B cell (primary cell): ENCODE measurements at regions not wholly inside any gene's neighbourhood (a gene's known extent, or its start where the extent isn't known, plus 50 kb on each side); places are given as distances from the start of the nearest gene placed in this dataset.

Experiments
- ATAC-seq: fragments of 200-7000 bp; cut with Tn5 transposase; one replicate; pipeline ENCODE4 v1.10.0; 2021; ENCODE audit warnings: low read depth, mild to moderate bottlenecking, moderate number of reproducible peaks, moderate library complexity
- CTCF ChIA-PET: fragments of 350-600 bp; sonication (Branson Sonifier 250); formaldehyde crosslinking; loops from one replicate; lab custom pipeline; 2021; ENCODE audit warnings: antibody characterized with exemption, inconsistent platforms; lab: Charles Lee
- POLR2A ChIA-PET: fragments of 350-600 bp; sonication (Branson Sonifier 250); formaldehyde crosslinking; loops from one replicate; lab custom pipeline; 2021; ENCODE audit warnings: antibody characterized with exemption; lab: Charles Lee
- DNase-seq: peaks from one replicate; pipeline ENCODE4 v3.0.0; 2013
- H2AFZ ChIP-seq: 2 replicates; pipeline ENCODE4 v1.6.1; 2012; ENCODE audit warnings: mild to moderate bottlenecking, low read depth, low read length; ENCODE audit not compliant: insufficient read depth, poor library complexity, severe bottlenecking
- H3K27ac ChIP-seq, 2 donors: 1 replicate in 1 of 2; 2 replicates in 1 of 2; pipeline ENCODE4 v1.5.1; 2012 to 2013; ENCODE audit warnings: low read length in 2 of 2, mild to moderate bottlenecking in 2 of 2, moderate library complexity in 1 of 2
- H3K27me3 ChIP-seq, 4 experiments: fragments of 200-600 bp in 1 of 4; sonication (generic) in 1 of 4; replicated peaks in 1 of 4; 1 replicate in 2 of 4; 2 replicates in 2 of 4; pipeline versions ENCODE4 v1.6.1 to v1.7.0; 2013 to 2016; ENCODE audit warnings: low read length in 3 of 4, mild to moderate bottlenecking in 2 of 4, mixed read lengths in 1 of 4, moderate library complexity in 1 of 4; ENCODE audit not compliant: insufficient read depth in 4 of 4, control insufficient read depth in 3 of 4; ENCODE audit errors: control extremely low read depth in 1 of 4
- H3K36me3 ChIP-seq, 2 experiments: replicated peaks in 1 of 2; 1 replicate in 1 of 2; 2 replicates in 1 of 2; pipeline versions ENCODE4 v1.6.1 to v1.7.1; 2013; ENCODE audit warnings: low read length in 1 of 2; ENCODE audit not compliant: insufficient read depth in 2 of 2, control insufficient read depth in 1 of 2; ENCODE audit errors: control extremely low read depth in 1 of 2, extremely low read depth in 1 of 2
- H3K4me1 ChIP-seq, 2 donors: fragments of 200-600 bp in 1 of 2; sonication (generic) in 1 of 2; 1 replicate in 1 of 2; 2 replicates in 1 of 2; pipeline versions ENCODE4 v1.5.1 to v1.6.1; 2013 to 2017; ENCODE audit warnings: low read length in 2 of 2; ENCODE audit not compliant: control insufficient read depth in 2 of 2, insufficient read depth in 2 of 2
- H3K4me2 ChIP-seq: replicated peaks from 2 replicates; pipeline ENCODE3; 2012; ENCODE audit warnings: mild to moderate bottlenecking, low read depth, low read length; ENCODE audit not compliant: poor library complexity, severe bottlenecking
- H3K4me3 ChIP-seq, 5 experiments: fragments of 200-600 bp in 1 of 5; sonication (generic) in 1 of 5; 1 replicate in 3 of 5; 2 replicates in 2 of 5; pipeline versions ENCODE4 v1.5.1 to v1.7.0; 2011 to 2016; ENCODE audit warnings: low read length in 4 of 5, mild to moderate bottlenecking in 4 of 5, low read depth in 2 of 5, control low read depth in 1 of 5, moderate library complexity in 1 of 5; ENCODE audit not compliant: insufficient read depth in 1 of 5; ENCODE audit errors: control extremely low read depth in 1 of 5, extremely low read depth in 1 of 5
- H3K79me2 ChIP-seq: fragments of 200-600 bp; sonication (generic); one replicate; pipeline ENCODE4 v1.6.0; 2016; ENCODE audit warnings: low read length; ENCODE audit not compliant: control insufficient read depth, insufficient read depth
- H3K9ac ChIP-seq: fragments of 200-600 bp; sonication (generic); 2 replicates; pipeline ENCODE4 v1.6.1; 2017; ENCODE audit warnings: mild to moderate bottlenecking, low read length, moderate library complexity
- H3K9me3 ChIP-seq, 3 donors: one replicate each; pipeline versions ENCODE4 v1.6.1 to v1.7.1; 2013; ENCODE audit warnings: low read length in 2 of 3; ENCODE audit not compliant: control insufficient read depth in 2 of 3, insufficient read depth in 1 of 3; ENCODE audit errors: control extremely low read depth in 1 of 3
- H4K20me1 ChIP-seq: 2 replicates; pipeline ENCODE4 v1.6.0; 2012; ENCODE audit warnings: mild to moderate bottlenecking, low read length; ENCODE audit not compliant: insufficient read depth, control insufficient read depth, poor library complexity, severe bottlenecking
- H3K27ac Mint-ChIP-seq: one replicate; pipeline ENCODE4 v1.8.0; 2021; ENCODE audit warnings: mixed read lengths
- H3K27me3 Mint-ChIP-seq: one replicate; pipeline ENCODE4 v1.8.0; 2021; ENCODE audit warnings: mixed read lengths
- H3K4me1 Mint-ChIP-seq: one replicate; pipeline ENCODE4 v1.8.0; 2021; ENCODE audit warnings: mixed read lengths
- H3K4me3 Mint-ChIP-seq: one replicate; pipeline ENCODE4 v1.8.0; 2021; ENCODE audit warnings: mixed read lengths
- H3K9me3 Mint-ChIP-seq: one replicate; pipeline ENCODE4 v1.8.0; 2022; ENCODE audit warnings: mixed read lengths; ENCODE audit not compliant: insufficient read depth
- EZH2 ChIP-seq: IDR thresholded peaks from 2 replicates; pipeline ENCODE4 v1.6.1; 2012; ENCODE audit warnings: borderline replicate concordance, low read depth, mild to moderate bottlenecking, moderate library complexity, low read length; ENCODE audit not compliant: insufficient read depth, poor library complexity, severe bottlenecking
- WGBS: methylation state at CpG from one replicate; pipeline ENCODE4 v1.1.5; 2013; ENCODE audit warnings: missing lambda C conversion rate; ENCODE audit not compliant: insufficient coverage; 5-methylcytosine and 5-hydroxymethylcytosine counted together
- intact Hi-C: fragments of 100-400 bp; cut with micrococcal nuclease; formaldehyde crosslinking; loops from one replicate; pipeline ENCODE4 v1.10.0; 2022
- TF ChIP-seq, protein P1 (sequence below): fragments of 200-600 bp; IDR thresholded peaks from one replicate; pipeline ENCODE4 v1.8.0; 2022; ENCODE audit warnings: antibody characterized with exemption, mild to moderate bottlenecking

GRCh38 chr14:65200454-65200853 lies 98.1 kb upstream of the MAX start:
- Histone ChIP-seq H3K79me2 (no peaks in the 10 kb centered on the region), H3K36me3 (no peaks in the 10 kb centered on the region), H3K4me1 (peaks cover 38 to 39% of the 10 kb centered on the region in 2 donors), H2AFZ (no peak overlapping the region), H3K27ac (no peak overlapping the region), H3K27me3 (no peaks in the 10 kb centered on the region), H3K9ac (no peak overlapping the region), H4K20me1 (no peaks in the 10 kb centered on the region), H3K4me3 (no peak overlapping the region), H3K9me3 (peaks cover 0 to 8% (median 0%) of the 10 kb centered on the region in 3 donors), H3K4me2 (no peak overlapping the region)
- no peaks in the 10 kb centered on the region for H3K27me3 Mint-ChIP-seq
- POLR2A ChIA-PET, result no interaction called here
- TF ChIP-seq, protein P1, sequence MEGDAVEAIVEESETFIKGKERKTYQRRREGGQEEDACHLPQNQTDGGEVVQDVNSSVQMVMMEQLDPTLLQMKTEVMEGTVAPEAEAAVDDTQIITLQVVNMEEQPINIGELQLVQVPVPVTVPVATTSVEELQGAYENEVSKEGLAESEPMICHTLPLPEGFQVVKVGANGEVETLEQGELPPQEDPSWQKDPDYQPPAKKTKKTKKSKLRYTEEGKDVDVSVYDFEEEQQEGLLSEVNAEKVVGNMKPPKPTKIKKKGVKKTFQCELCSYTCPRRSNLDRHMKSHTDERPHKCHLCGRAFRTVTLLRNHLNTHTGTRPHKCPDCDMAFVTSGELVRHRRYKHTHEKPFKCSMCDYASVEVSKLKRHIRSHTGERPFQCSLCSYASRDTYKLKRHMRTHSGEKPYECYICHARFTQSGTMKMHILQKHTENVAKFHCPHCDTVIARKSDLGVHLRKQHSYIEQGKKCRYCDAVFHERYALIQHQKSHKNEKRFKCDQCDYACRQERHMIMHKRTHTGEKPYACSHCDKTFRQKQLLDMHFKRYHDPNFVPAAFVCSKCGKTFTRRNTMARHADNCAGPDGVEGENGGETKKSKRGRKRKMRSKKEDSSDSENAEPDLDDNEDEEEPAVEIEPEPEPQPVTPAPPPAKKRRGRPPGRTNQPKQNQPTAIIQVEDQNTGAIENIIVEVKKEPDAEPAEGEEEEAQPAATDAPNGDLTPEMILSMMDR, result no peak
- TF ChIP-seq EZH2, result no peak
- H3K27ac Mint-ChIP-seq, result peak overlapping the region; percentile 56
- CTCF ChIA-PET, result no interaction called here
- no peaks in the 10 kb centered on the region for H3K9me3 Mint-ChIP-seq
- peaks cover 56% of the 10 kb centered on the region for H3K4me1 Mint-ChIP-seq
- ATAC-seq (no peak), DNase-seq (no peak)
- intact Hi-C loops, result no loop called here
- no peak overlapping the region for H3K4me3 Mint-ChIP-seq
- WGBS, result no CpG with 5 or more reads among the region's 1 CpG

DNA sequence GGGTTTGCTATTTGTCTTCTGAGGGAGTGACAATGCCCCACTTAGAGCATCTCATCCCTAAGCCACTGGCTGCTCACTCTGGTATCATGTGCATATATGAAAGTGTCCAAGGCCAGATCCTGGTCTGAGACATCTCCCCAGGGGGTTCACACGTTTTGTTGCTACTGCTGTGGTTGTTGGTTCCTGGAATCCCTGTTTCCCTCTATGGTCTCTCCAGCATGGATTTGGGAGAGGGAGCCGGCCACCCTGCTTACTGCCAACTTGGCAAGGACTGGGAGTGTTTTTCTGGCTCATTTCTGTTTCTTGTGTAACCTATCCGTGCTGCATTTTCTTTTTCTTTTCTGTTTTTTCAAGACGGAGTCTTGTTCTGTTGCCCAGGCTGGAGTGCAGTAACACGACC lies 101.3 kb upstream of the MAX start:
- no peaks in the 10 kb centered on the region for H3K79me2 ChIP-seq
- peaks cover 56 to 62% of the 10 kb centered on the region in 2 donors for H3K4me1 ChIP-seq
- POLR2A ChIA-PET, result no interaction called here
- ATAC-seq (no peak), DNase-seq (no peak)
- no peaks in the 10 kb centered on the region for H4K20me1 ChIP-seq
- no peak for TF ChIP-seq EZH2
- TF ChIP-seq, protein P1, result no peak
- H3K4me2 ChIP-seq, result peak overlapping the region; percentile 66
- CTCF ChIA-PET, result interaction anchor here (0.9 kb wide), 1 partner anchor 15 kb away, joined by 3 read pairs; no protein-coding TSS in a partner anchor
- Mint-ChIP-seq H3K27ac (peak overlapping the region; percentile 90), H3K4me3 (no peak overlapping the region), H3K27me3 (no peaks in the 10 kb centered on the region), H3K4me1 (peaks cover 59% of the 10 kb centered on the region), H3K9me3 (no peaks in the 10 kb centered on the region)
- no peak overlapping the region for H3K4me3 ChIP-seq
- H3K36me3 ChIP-seq, result no peaks in the 10 kb centered on the region
- no peak overlapping the region for H2AFZ ChIP-seq
- 93% methylated on average over 5 of the region's 5 CpGs for WGBS
- no peaks in the 10 kb centered on the region for H3K27me3 ChIP-seq
- H3K9ac ChIP-seq, result no peak overlapping the region
- peak overlapping the region; percentile 91 for H3K27ac ChIP-seq
- intact Hi-C loops, result no loop called here
- H3K9me3 ChIP-seq, result peaks cover 0 to 8% (median 0%) of the 10 kb centered on the region in 3 donors
